ENCODE measurements at regions not wholly inside any gene's neighbourhood (a gene's known extent, or its start where the extent isn't known, plus 50 kb on each side); places are given as distances from the start of the nearest gene placed in this dataset.

DNA sequence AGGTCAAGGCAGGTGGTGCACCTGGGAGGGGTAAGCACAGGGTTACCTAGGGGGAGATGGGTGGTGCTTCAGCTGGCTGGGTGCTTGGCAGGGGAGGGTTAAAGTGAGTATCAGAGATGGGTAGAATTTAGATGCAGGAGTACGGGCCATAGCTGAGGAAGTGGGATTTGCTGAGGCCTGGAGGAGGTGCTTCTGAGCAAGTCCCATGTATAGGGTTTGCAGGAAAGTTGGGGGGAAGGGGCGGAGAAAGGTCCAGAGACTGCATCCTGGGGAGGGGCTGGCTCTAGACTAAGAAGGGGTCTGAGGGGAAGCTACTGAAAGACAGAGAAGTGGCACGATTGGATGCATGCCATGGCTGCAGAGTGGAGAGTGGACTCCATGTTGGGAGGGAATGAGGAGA lies 281.6 kb upstream of the ZNF32 start (continued):
- TF ChIP-seq CREB5 (CRISPR knock-in tag; IDR thresholded peaks at IDR 0.05; ENCODE audit: low read depth), result no peak
- no peak for TF ChIP-seq ZFP3 (CRISPR knock-in tag; IDR thresholded peaks at IDR 0.05)
- no peak for TF ChIP-seq ZNF70 (CRISPR knock-in tag; IDR thresholded peaks at IDR 0.05)
- TF ChIP-seq ISL1 (CRISPR knock-in tag; IDR thresholded peaks at IDR 0.05), result no peak
- no peak for TF ChIP-seq TSHZ2 (CRISPR knock-in tag; IDR thresholded peaks at IDR 0.05)
- TF ChIP-seq ESRRG (CRISPR knock-in tag; IDR thresholded peaks at IDR 0.05), result no peak
- no peak for TF ChIP-seq ZFP30 (CRISPR knock-in tag; IDR thresholded peaks at IDR 0.05)

- no peak for ATAC-seq
- TF ChIP-seq RARB (CRISPR knock-in tag; IDR thresholded peaks at IDR 0.05) (no peak), ZNF70 (CRISPR knock-in tag; IDR thresholded peaks at IDR 0.05) (no peak), TOX (CRISPR knock-in tag; IDR thresholded peaks at IDR 0.05; ENCODE audit: borderline replicate concordance) (no peak), ZC3H10 (CRISPR knock-in tag; IDR thresholded peaks at IDR 0.05) (no peak)
These were observed 280.4 kb upstream of the ZNF32 start for GRCh38 chr10:43929122-43929521.

DNA sequence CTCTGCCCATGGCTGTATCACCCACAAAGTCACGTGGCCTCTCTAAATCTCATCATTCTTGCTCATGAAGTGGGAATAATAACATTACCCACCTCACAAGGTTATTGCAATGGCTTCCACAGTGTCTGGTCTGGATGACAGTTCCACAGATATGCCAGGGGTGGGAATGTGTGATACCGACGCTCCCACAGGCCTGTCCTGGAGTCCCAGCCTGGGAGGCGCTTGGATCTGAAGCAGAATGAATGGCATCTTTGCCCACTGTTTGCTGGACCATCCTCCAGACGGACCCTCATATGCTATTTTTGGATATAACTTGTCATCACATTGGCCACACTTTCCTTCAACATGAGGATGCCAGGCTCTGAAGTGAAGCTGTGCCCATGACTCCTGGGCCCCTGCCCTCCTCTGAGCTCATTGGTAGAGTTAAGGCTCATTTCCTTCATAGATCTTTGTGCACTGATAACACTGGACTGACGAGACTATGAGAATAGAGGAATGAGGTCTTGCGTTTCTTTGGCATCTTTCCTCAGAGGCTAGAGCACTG lies 279.8 kb upstream of the ZNF32 start:
- ATAC-seq, result no peak
- TF ChIP-seq ZFP3 (CRISPR knock-in tag; IDR thresholded peaks at IDR 0.05), result no peak
- TF ChIP-seq OSR1 (CRISPR knock-in tag; IDR thresholded peaks at IDR 0.05), result no peak
- no peak for TF ChIP-seq CSDC2 (CRISPR knock-in tag; IDR thresholded peaks at IDR 0.05)
- no peak for TF ChIP-seq TSHZ2 (CRISPR knock-in tag; IDR thresholded peaks at IDR 0.05)
- TF ChIP-seq ZNF565 (CRISPR knock-in tag; conservative IDR thresholded peaks at IDR 0.05; ENCODE audit: low read depth), result no peak
- TF ChIP-seq, protein P1, sequence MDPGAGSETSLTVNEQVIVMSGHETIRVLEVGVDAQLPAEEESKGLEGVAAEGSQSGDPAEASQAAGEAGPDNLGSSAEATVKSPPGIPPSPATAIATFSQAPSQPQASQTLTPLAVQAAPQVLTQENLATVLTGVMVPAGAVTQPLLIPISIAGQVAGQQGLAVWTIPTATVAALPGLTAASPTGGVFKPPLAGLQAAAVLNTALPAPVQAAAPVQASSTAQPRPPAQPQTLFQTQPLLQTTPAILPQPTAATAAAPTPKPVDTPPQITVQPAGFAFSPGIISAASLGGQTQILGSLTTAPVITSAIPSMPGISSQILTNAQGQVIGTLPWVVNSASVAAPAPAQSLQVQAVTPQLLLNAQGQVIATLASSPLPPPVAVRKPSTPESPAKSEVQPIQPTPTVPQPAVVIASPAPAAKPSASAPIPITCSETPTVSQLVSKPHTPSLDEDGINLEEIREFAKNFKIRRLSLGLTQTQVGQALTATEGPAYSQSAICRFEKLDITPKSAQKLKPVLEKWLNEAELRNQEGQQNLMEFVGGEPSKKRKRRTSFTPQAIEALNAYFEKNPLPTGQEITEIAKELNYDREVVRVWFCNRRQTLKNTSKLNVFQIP (CRISPR knock-in tag; IDR thresholded peaks at IDR 0.05; ENCODE audit: borderline replicate concordance, low read depth), result no peak
- no peak for TF ChIP-seq PPARA (CRISPR knock-in tag; IDR thresholded peaks at IDR 0.05; ENCODE audit: borderline replicate concordance)
- TF ChIP-seq RARB (CRISPR knock-in tag; IDR thresholded peaks at IDR 0.05), result no peak
- no peak for TF ChIP-seq ARNTL (CRISPR knock-in tag; IDR thresholded peaks at IDR 0.05; ENCODE audit: borderline replicate concordance, low read depth)
- TF ChIP-seq TCF4 (CRISPR knock-in tag; IDR thresholded peaks at IDR 0.05; ENCODE audit: borderline replicate concordance), result no peak
- no peak for TF ChIP-seq TOX (CRISPR knock-in tag; IDR thresholded peaks at IDR 0.05; ENCODE audit: borderline replicate concordance)
- TF ChIP-seq, protein P2, sequence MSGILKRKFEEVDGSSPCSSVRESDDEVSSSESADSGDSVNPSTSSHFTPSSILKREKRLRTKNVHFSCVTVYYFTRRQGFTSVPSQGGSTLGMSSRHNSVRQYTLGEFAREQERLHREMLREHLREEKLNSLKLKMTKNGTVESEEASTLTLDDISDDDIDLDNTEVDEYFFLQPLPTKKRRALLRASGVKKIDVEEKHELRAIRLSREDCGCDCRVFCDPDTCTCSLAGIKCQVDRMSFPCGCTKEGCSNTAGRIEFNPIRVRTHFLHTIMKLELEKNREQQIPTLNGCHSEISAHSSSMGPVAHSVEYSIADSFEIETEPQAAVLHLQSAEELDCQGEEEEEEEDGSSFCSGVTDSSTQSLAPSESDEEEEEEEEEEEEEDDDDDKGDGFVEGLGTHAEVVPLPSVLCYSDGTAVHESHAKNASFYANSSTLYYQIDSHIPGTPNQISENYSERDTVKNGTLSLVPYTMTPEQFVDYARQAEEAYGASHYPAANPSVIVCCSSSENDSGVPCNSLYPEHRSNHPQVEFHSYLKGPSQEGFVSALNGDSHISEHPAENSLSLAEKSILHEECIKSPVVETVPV (CRISPR knock-in tag; IDR thresholded peaks at IDR 0.05), result no peak
- no peak for TF ChIP-seq ZNF70 (CRISPR knock-in tag; IDR thresholded peaks at IDR 0.05)
- TF ChIP-seq SNAI2 (CRISPR knock-in tag; IDR thresholded peaks at IDR 0.05), result no peak
- no peak for TF ChIP-seq ZC3H10 (CRISPR knock-in tag; IDR thresholded peaks at IDR 0.05)
- TF ChIP-seq ZFP30 (CRISPR knock-in tag; IDR thresholded peaks at IDR 0.05), result no peak
- TF ChIP-seq BACH2 (CRISPR knock-in tag; IDR thresholded peaks at IDR 0.05; ENCODE audit: borderline replicate concordance), result no peak

All from SK-N-SH treated with all-trans-retinoic acid at 6 μM for 48 hours (cell line).